Hindlimb muscle (tissue), 1 donor: ENCODE measurements at regions not wholly inside any gene's neighbourhood (a gene's known extent, or its start where the extent isn't known, plus 50 kb on each side); places are given as distances from the start of the nearest gene placed in this dataset.

ENCODE experiments used
- DNase-seq: peaks from one replicate; pipeline ENCODE4 v3.0.0-alpha.2; 2013

GRCh38 chr2:196537311-196537710 is 102.2 kb upstream of the CCDC150 start:
- no peak for DNase-seq

DNA sequence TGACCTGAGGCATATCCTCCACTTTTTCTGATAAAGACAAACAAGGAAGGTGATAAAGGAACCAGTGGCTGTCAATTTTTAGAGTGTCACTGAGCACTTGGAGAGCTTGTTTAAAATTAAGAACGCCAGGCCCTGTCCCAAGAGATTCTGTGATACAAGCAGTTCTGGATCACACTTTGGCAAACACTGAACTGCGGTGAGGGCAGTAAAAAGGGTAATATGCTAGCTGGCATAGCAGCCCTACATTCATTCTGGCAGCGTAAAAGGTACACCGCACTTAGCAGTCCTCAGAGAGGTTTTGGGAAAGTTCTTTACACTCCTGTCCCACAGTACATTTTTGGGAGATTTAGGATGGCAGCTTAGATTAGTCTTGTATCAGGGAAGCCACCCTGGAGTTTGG is 101.3 kb upstream of the CCDC150 start:
- DNase-seq, result no peak

- DNase-seq, result no peak
Measured at GRCh38 chr2:196538646-196539045, 100.9 kb upstream of the CCDC150 start.

DNA sequence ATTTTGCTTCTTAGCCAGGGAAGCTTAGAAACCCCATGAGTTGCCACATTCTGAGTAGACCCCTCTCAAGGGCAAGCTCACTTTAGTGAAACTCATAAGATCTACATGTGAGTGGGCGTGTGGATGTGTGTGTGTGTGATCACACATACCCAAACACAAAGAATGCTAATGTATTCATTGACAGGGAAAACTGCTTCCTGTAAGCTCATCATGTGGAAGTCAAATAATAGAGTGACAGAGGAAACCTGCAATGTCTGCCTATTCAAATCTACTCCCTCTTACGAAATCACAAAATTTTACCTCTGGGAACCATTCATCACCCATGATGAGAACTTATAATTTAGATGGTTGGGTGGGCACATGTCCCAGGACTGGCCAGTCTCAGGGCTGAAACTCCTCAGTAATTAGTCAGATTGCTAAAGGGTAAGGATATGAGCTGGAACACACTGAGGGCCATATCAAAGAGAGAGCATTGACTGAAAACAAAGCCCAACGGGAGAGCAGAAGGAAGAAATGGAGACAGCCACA is 94.5 kb upstream of the CCDC150 start:
- no peak for DNase-seq

- no peak for DNase-seq
Measured at GRCh38 chr2:196546151-196546919, 93.2 kb upstream of the CCDC150 start.

GRCh38 chr2:196549052-196549451 is 90.5 kb upstream of the CCDC150 start:
- no peak for DNase-seq

DNA sequence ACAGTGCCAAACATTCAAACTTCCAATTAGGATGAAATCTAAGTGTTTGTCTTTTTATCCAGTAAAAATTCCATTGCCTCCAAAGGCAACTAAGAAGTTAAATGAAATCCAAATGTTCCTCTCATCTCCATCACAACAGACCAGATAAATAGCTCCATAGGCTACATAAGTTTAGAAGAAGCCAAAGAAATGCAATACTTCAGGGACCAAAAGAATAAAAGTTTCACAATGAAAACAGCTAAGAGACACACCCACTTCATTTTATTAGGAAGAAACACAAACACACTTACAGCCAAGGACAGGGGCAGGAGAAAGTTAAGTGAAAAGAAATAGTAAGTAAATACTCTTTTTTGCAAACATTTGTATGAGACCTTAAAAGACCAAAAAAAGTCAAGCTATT is 88.5 kb upstream of the CCDC150 start:
- peak; percentile 55 for DNase-seq

- DNase-seq, result no peak
Measured at GRCh38 chr2:196555161-196555560, 84.4 kb upstream of the CCDC150 start.

GRCh38 chr2:196555726-196556125 is 83.8 kb upstream of the CCDC150 start:
- no peak for DNase-seq

- DNase-seq, result no peak
Measured at GRCh38 chr2:196558497-196558896, 81.0 kb upstream of the CCDC150 start.

DNA sequence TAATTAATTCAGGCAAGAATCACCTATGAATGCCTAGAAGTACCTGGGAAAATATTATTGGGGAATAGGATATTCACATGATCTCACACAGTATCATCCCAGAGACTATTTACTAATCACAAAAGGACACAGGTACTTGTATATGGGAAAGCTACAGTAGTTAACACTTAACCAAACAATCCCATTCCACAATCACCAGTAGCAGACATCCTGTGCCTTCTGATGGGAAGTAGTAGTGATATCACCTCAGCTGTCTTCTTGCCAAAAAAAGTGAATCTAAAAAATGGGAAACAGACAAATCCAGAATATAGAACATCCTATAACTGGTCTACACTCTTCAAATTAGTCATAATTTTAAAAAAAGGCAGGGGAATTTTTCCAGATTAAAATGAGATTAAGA is 75.6 kb upstream of the CCDC150 start:
- DNase-seq, result no peak

DNA sequence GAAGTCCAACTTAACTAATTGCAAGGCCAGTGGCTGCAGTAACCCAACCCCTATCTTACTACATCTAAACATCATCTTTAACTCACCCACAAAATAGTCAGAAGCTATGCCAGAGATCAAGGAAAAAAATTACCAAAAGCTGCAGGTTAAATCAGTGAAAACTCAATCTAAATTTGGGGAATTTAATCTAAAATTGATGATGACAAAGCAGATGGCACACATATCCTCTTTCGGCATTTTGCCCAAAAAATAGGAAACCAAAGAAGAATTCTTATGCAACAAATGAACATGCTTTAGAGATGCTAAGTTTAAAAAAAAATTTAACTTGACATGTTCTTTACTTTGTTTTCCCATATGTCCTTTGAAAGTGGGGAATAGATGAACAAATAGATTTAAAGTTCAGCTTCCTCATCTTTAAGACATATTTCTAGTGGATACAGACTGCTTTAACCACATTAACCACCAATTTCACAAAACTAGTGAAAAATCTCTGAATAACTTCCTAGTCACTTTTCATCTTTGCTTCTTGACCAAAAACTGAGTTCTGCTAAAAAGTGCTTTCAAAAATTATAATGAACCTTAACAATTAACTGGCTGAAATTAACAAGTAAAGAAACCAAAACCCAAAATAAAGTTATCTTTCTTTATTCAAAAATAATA is 74.3 kb upstream of the CCDC150 start:
- DNase-seq, result no peak

- DNase-seq, result no peak
Measured at GRCh38 chr2:196565982-196566381, 73.5 kb upstream of the CCDC150 start.

DNA sequence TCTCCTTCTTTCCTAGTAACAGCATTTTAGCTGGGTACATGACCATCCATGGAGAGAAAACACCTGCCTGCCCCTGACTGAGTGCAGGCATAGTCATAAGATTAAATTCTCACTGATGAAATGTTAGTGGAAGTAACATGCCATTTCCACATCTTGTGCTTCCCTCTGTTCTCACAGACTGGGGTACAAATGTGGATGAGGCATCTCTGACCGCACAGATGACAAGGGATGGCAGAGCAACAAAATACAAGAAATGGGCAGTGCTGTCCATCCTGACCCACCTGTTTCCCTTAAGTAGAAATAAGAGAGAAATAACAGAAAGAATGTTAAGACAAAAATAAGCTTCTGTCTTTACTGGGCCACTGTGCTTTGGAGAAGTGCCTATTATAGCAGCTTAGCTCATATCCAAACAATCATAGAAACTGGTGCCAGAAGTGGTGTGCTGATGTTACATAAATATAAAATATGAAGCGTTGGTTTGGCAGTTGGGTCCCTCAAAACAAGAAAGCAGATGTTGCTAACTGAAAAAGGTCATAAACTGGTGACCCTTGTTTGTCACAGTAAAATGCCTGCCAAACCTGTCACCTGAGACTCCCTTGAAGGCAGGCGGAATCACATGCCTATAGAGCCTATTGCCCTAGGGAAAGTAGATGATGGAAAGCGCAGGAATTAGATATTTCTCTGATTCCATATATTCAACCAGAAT is 72.4 kb upstream of the CCDC150 start:
- peak; percentile 58 for DNase-seq

DNA sequence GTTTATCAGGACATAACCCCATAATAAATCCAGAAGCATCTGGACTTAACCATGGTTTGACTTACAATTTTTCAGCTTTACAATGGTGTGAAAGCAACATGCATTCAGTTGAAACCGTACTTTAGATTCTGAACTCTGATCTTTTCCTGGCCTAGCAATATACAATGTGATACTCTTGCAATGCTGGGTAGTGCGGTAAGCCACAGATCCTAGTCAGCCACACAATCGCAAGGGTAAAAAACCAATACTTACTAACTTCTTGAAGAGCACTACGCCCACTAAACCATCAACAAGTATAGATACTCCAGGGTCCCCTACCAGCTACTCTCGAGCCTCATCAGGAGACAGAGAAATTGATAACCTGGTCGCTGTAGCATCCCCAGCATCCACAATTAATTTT is 71.0 kb upstream of the CCDC150 start:
- DNase-seq, result no peak

DNA sequence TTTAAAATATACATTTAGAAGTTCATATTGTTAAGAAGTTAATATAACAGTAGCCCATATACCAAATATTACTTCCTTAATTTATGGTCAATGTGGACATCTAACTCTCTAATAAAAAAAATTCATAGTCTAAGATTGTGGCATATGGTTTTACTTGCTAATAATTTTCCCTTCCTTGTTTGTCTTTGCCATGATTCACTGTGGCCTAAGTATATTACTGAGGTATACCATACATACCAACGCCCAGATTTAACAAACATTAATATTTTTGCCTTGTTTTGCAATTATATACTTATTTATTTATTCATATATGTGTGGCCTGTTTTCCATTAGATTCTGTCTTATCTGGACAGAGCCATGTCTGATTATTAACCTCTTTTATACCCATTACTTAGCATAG is 54.6 kb upstream of the CCDC150 start:
- DNase-seq, result no peak

DNA sequence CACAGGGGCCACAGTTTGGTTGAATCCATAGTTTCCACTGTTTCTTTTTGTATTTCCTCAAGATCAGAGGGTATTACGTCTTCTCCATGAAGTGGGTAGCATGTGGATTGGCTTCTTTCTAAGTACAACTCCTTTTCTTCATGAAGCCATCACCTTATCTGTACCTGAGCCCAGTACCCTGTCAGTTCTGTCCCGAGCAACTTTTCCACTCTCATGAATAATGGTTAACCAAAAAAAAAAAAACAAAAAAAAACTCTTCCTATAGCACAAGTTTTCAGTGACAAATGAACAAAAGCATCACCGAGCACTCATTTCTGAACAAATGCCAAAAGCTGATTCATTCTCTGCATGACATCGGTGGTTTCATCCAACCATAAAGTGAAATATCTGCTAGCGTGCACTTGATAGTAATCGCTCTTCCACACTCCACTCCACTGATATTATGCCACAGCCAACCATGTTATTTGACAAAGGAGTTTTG is 53.0 kb upstream of the CCDC150 start:
- DNase-seq, result no peak

DNA sequence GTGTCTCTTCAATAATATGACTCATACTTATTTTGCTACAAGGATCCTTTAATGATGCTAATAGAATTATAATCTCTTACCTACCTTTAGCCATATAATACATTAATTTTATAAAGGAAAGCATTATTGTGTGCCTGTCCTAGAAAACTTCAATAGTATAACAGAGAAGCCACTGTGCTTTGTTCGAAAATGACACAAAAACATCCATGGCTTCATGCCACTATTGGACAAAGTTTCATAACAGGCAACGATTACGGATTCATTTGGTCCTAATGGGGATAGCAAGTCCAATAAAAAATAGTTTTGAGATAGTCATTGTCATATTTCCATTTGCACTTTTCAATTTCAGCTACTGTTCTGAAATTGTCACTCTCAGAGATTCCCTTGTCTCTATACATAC is 52.5 kb upstream of the CCDC150 start:
- no peak for DNase-seq

GRCh38 chr2:196587739-196588138 is 51.8 kb upstream of the CCDC150 start:
- no peak for DNase-seq

- DNase-seq, result no peak
Measured at GRCh38 chr2:196589419-196589818, 50.1 kb upstream of the CCDC150 start.
